Activated CD8-positive, alpha-beta memory T cell treated with anti-CD3 and anti-CD28 coated beads, Interleukin-2, amount 50 U/mL, for 1 hour (primary cell): ENCODE measurements at regions not wholly inside any gene's neighbourhood (a gene's known extent, or its start where the extent isn't known, plus 50 kb on each side); places are given as distances from the start of the nearest gene placed in this dataset.
"Not testable (repeated sequence)": the region's sequence is repeated elsewhere in the genome, so short reads cannot be mapped to it uniquely, and the experiment has no call there.

ENCODE experiments used
- DNase-seq: peaks from one replicate; pipeline ENCODE4 v3.0.0-alpha.2; 2020; ENCODE audit errors: extremely low read depth

DNA sequence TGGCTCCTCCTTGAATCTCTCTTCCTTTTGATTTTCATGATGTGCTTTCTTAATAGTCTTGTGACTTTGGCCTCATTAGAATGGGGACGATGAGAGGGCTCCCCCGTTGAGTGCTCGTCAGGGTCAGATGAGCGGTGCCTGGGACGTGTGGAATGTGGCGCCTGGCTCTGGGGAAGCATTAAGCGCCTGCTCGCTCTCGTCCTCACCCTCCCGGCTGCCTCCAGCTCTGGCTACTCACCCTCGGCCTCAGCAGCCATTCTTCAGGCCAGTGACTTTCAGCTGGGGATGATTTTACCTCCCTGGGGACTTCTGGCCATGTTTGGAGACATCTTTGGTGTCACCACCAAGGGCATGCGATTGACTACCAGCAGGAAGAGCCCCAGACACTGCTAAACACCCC lies 69.7 kb downstream of the RPS6KA4 start:
- no peak for DNase-seq

DNA sequence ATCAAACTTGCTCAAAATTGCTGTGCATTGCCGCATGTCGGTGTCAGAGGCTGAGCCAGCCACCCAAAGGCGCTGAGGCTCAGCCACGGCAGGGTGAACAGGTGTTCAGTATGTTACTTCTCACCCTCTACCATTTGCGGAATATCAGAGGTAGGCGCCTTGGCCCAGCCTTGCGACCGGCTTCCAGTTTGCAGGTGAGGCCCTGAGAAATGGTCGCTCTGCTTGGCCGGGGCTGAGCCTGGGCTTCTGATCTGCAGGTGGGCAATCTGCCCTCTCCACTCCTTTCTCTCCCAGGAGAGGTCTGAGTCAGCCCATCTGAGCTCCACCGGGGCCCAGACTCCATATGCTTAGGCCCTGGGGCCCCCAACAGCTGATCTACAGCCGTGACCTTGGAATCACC lies 71.0 kb downstream of the RPS6KA4 start:
- no peak for DNase-seq

DNA sequence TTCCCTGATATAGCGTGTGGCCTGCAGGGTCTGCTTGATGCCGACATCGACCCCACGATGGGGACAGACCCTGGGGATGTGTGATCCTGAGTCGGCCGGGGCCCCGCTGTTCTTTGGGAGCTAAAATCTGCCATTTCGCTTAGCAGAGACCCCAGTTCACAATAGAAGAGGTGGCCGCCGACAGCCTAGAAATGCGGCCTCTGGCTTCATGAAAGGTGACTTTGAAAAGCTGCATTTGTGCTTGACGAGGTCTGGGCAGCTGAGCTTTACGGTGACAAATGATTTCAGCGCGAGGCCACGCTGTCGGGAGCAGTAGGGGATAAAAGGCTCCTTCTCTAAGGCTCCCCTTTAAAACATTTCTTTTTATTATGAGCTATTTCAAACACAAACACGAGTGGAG lies 71.7 kb downstream of the RPS6KA4 start:
- DNase-seq, result no peak

DNA sequence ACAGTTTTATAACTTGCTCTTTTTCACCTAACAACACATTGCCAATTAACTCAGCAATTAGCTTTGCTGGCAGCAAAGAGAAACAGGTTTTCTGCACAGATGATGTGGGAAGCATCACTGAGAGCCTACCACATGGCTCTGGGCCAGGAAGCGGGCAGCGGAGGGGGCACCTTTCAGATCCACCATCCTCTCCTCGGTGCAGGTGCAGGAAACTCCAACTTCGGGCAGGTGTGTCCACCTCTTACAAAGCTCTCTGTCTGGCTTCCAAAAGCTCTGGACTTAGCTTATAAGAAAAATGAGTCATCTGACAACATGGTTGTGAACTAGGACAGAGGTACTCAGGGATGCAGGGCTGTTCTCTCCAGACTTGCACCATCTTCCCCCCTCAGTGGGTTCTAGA lies 77.0 kb downstream of the RPS6KA4 start:
- no peak for DNase-seq

DNA sequence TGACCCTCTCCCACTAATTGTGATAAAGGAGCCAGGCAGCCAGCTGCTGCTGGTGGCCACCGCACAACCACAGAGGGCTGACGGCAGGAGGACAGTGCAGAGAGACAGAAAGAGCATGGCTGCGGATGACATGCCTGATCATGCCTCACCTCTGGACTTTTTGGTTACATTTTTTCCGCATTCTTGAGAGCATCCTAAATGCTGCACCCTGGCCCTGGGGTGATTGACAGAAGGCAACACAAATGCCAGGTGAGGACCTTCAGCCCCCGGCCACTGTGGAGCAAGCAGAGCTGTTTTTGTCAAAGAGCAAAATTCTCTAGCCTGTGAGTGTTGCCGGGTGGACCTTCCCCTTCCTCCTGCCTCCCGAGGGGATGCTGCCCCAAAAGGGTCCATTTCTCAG lies 78.5 kb downstream of the RPS6KA4 start:
- no peak for DNase-seq

DNA sequence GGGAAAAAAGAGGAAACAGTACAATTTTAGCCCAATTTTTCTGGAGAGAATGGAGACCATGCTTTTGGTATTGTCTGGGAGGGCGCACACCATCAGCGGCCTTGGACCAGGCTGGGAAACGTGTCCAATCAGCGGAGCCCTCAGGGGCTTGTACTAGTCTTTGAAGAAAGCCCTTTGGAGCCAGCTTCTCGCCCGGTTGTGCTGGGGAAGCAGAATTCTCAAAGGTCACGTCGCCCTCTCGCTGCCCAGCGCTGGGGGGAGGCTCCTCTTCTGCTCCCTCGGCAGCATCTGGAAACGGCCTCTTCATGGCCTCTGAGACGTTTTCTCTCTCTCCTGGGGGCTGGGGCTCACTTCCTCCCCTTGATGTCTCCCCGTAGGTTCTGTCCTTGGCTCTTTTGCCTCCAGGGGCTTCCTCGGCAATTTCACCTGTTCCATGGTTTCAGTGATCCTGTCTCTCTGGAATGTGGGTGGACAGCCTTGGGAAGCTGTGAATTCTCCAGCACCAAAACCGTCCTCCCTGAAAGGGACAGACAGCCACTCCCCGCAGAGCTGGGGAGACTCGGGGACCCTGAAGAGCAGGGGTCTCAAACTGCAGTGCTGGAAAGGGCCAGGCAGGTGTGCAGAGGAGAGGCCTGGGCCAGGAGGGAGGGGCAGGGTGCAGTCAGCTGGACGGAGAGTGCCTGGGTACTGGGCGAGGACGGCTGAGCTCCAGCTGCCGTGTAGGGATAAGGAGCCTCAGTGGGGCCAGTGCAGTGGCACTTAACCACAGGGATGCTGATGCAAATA lies 80.2 kb downstream of the RPS6KA4 start:
- DNase-seq, result no peak

DNA sequence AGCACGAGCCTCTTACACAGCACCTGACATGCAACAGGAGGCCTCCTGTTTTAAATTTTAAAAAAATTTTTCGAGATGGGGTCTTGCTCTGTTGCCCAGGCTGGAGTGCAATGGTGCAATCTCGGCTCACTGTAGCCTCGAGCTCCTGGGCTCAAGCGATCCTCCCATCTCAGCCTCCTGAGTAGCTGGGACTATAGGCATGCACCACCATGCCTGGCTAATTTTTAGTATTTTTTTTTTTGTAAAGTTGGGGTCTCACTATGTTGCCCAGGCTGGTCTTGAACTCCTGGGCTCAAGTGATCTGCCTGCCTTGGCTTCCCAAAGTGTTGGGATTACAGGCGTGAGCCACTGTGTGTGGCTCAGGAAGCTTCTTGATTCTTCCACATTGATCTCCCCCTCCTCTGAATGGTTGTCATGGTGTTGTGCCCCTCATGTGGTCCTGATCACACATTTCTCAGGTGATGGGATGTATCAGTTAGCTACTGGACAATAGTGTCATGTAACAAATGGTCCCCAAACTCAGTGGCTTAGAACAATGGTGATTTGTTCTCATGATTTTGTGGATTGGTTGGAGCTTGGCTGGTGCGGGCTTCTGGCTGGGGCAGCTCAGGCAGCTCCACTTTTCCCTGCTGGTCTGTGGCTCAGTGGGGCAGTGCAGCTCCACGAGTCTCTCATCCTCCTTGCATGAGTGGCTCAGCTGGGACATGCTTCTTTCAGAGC lies 81.0 kb downstream of the RPS6KA4 start:
- not testable (repeated sequence) for DNase-seq

DNA sequence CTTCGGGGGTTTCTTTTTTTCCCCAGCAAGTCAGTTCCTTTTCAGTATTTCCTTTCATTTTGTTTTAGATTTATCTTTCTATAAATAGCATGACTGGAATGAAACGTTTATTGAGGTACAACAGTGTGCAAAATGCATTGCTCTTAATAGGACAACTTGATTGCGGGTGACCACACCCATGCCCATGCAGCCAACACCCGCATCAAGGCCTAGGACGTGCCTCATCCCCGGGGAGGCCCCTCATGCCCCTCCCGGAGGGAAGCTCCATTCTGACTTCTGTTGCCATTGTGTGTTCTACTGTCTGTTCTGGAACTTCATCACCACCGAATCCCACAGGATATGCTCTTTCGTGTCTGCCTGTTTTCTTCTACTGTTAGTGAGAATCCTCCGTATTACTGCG lies 82.2 kb downstream of the RPS6KA4 start:
- DNase-seq, result no peak

DNA sequence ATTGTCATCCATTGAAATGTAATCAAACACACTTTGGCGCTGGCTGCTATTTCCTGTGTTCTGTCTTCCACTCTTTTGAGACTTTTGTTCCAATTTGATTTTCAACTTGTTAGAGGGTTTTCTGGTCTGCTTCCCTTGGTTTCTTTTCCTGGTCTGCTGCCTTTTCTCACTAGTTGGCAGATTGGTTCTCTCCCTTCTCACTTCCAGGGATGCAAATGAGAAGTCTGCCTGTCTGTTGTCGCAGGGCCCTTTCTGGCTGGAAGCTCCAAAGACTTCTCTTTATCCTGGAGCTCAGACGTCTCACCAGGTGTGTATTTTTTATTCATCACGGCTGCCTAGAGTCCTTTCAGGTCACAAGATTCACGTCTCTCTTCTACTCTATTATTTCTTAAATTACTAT lies 84.0 kb downstream of the RPS6KA4 start:
- no peak for DNase-seq

DNA sequence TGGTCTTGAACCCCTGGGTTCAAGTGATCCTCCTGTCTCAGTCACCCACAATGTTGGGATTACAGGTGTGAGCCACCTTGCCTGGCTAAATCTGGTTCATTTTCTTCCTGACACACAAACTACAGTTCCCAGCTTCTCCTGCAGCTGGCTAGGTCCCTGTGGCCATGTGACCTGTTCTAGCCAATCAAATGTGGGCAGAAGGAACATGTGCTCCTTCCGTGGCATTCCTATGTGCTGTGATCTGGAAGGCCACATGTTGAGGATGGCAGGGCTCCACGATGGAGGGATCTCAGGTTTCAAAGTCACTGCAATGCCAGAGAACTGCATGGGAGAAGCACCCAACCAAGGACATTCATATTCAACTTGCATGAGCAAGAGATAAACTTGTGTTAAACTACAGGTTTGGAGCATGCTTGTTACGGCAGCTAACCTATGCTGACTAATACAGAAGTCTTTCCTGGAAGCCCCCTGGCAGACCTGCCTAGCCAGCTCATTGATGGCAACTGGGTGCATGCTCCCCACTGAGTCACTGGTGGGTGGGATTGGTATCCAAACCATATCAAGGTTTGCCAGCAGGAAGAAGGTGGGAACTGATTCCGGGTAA lies 86.0 kb downstream of the RPS6KA4 start:
- DNase-seq, result no peak

DNA sequence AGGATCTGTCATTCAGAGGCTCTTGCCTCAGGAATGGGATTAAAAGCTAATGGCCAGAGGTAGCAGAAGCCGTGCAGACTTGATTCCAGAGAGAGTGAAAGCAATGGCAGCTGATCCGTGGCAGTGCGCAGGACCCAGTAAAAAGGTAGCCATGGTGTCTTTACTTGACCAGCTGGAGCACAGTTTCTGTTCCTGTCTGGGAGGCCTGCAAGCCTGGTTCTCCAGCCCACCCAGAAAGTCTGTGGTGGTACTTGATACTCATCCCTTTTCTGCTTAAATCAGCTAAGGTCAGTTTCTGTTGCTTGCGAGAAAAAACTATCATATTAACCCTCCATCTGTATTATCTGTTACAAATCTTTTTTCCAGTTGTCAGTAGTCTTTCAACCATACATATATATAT lies 86.7 kb downstream of the RPS6KA4 start:
- DNase-seq, result no peak

DNA sequence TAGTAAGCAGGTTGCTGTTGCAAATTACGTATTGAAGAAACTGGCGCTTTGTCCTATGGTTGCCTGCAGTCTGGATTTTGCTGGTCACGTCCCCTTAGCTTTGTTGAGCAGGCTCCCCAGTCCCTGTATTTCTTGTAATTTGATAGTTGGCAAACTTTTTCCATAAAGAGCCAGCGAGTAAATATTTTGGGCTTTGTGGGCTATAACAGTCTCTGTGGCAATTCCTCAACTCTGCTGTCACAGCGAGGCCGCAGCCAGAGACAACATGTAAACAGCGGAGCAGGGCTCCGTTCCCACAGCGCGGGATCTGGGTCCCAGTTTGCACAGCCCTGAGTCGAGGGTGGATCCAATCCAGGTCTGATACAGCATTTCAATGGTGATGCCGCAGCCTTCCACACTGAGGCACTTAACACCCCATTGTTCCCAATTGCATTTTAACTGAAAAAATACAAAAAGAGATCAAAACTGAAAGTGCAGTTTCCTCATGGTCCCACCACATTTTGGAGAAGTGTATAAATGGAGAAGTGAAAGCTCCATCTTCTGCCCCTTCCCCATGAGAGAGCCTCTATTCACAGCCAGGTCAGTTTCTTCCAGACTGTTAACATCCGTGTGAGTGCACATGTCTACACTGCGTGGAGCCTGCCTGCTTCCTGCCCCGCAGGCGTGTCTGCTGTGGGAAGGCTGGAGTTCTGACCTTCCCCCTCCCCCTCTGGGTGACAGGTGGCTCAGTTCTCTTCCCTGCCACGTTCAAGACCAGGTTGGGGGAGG lies 89.1 kb downstream of the RPS6KA4 start:
- no peak for DNase-seq

DNA sequence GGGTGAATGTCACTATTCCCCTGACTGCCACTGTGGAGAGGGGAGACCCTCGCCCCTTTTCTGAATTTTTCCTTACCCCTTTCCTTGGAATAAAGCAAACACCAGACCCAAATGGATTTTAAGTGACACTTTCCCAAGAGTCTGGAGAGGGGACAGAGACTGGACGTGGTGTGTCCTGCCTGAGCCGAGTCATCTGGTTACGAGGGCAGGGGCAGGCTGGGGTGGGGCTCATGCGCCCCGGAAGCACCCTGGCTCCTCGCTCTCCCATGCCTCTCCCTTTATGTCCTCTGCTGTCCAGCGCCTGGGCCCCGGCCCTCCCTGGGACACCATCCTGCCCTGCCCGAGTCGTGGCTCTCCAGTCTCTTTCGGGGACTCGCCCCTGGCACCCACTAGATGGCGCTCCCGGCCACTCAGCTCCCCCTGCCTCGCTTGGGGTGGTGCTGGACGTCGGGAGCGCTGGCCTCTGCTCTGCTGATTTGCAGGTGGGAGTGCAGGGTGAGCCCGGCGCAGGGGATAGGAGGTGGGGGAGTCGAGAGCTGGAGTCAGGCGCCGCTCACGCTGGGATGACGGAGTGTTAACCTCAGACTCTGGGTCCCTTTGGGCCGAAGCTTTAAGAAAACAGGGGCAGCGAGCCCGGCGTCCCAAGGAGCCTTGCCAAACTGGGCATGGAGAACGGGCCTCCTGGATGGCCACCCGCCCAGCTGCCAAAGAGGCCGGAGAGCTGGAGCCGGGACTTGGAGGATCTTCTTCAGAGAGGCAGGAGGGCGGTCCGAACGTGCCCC lies 89.8 kb downstream of the RPS6KA4 start:
- DNase-seq, result peak; percentile 14

DNA sequence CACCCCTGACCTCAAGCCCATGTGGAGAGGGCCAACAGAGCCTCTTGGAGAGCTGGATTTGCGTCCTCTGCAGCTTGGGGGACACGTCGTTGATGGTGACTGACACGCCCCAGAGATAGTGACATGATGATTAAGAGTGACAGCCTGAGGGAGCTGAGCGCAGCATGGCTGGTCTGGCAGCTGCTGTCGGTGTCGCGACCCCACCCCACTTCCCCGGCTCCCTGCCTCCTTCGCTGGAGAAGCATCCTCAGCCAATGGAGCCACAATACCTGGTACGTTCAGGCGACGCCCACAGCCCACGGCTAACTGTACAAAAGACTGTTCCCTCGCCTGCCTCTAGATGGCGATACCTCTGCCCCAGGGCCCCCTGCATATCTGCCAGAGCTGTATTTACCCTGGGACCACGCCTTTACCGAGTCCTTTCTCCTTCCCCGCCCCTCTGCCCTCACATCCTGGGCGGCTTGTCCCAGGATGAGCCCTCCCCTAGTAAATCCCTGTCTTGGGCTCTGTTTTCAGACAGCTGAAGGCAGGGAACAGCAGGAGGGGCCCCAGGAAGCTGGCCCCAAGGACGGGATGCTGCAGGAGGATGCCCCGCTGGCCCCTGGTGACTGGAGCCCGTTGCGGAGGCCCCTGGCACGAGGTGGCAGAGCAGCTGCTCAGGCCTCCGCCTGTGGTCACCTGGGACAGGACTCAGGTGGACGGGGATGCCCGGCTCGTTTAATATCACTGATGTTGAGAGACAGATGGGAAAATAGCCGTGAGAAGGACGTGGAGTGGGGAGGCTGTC lies 90.6 kb downstream of the RPS6KA4 start:
- peak; percentile 29 for DNase-seq

DNA sequence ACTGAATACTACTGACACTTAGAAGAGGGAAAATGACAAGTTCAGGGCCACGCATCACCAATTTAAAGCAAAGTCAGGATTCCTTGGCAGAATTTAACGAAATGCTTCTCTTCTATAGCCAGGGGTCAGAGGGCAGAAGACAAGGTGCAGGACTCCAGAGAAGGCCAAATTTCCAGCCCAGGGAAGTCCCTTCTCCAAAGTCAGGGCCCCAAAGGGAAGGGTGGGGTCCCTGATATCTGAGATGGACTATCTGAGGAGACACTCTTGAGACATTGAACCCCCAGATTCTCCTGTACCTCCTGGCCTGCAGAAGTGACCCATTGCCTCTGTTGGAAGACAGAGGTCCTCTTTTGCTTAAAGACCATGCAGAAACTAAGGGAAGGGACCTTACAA lies 91.2 kb downstream of the RPS6KA4 start:
- no peak for DNase-seq

DNA sequence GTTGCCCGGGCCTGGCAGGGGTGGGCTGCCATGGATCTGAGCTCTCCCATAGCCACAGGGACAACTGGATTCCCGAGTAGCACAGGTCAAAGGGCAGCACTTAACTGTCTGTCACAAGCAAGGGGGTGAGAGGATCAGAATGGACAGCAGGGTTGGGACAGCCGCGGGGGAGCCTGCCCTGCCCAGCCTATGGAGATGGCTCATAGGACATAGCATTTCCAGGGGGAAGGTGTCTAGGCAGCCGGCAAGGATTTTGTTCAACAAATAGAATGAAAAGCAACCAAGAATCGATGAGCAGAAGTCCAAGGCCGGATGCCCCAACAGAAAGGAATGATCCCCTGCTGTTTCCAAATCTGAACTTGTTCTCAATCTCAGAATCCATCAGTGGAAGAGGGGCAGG lies 92.9 kb downstream of the RPS6KA4 start:
- no peak for DNase-seq

DNA sequence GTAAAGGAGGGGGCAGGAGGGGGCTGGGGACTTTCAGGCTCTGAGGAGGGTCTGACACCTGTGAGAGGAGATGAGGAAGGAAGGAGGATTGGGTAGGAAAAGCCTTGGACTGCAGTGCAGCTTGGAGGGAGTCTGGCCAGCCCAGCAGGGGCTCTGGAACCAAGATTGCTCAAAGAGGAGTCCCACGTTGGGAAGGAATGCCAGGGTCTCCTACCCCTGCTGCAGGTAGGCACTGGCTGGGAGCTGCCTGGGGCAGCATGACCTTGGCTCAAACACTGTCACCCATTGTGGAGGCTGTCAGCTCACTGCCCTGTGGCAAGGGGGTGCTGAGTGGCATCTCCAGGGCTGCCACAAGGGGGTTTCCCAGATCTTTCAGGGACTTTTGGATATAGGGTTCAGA lies 94.5 kb downstream of the RPS6KA4 start:
- DNase-seq, result no peak

DNA sequence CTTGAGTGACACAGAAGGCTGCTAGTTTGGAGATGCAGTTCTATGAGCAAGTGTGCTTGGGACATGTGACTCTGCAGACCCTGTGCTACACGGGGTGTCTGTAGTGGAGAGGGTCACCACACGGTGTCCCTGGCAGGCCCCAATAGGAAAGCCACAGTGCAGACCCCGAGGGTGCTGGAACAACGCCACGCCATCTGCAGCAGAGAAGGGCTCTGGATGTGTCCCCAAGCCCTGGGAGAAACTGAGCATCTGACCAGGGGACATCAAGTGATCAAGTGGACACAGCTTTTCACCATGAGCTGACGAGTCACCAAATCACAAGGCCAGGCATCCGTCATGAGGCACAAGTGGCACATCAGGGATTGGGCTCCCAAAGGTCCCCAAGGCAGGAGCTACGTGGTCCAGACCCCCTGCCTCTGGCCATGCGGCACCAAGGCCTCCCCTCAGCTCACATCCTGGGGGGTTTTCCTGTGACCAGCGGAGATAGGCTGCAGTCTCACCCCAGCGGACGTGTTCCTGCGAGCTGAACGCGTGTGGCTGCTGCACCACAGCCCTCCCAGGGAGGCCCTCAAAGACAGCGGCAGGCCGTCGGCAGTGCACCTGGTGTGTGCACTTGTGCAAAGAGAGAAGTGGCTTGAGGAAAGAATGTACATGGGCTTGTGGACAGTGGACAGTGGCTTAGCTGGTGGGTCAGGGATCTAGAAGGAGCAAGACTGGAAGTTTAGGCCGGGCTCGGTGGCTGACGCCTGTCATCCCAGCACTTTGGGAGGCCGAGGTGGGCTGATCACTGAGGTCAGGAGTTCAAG lies 96.7 kb downstream of the RPS6KA4 start:
- DNase-seq, result no peak

DNA sequence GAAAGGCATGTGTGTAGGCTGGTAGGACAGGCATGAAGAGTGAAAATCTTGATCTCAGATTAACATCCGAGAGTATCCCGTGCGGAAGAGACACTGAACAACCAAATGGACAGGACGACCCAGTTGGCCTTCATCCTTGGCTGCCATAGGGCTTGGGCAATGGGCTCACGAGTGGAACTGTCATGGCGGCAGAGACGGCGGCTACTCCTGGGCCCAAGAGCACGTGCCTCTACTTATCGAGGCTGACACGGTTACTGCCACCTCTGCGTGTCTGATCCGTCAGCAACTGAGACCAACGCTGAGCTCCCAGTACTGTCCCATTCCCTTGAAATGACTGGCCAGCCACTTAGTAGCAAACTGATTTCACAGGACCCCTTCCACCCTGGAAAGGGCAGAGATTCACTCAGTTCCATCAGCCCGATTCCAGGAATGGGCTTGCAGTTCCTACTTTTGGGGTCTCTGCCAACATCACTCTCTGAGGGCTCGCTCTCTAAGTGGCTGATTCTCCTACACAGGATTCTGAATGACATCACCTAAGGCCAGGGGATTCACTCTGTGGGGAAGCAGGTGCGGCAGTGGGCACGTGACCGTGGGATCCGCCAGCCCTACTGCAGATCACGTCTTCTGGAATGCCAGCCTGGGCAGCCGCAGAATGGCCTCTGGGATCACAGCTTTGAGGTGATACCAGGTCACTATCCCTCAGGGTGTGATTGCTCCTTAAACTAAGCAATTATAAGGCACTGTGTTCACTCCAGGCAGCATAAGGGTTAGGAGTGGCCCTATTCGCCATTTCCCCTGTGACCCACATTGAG lies 97.8 kb downstream of the RPS6KA4 start:
- no peak for DNase-seq
